Memory B cell (primary cell): ENCODE measurements at regions not wholly inside any gene's neighbourhood (a gene's known extent, or its start where the extent isn't known, plus 50 kb on each side); places are given as distances from the start of the nearest gene placed in this dataset.
"Not testable (repeated sequence)": the region's sequence is repeated elsewhere in the genome, so short reads cannot be mapped to it uniquely, and the experiment has no call there.

Source experiments
- ATAC-seq: fragments of 150-1000 bp; cut with Tn5 transposase; 2 replicates; pipeline ENCODE4 v1.10.0; 2021; ENCODE audit warnings: low read depth, mild to moderate bottlenecking, moderate library complexity
- DNase-seq, 2 donors: peaks; one replicate each; pipeline ENCODE4 v3.0.0; 2022; ENCODE audit warnings: low spot score in 2 of 2
- H3K27ac Mint-ChIP-seq: one replicate; pipeline ENCODE4 v1.8.0; 2022; ENCODE audit warnings: mild to moderate bottlenecking, moderate library complexity, mixed read lengths
- H3K27me3 Mint-ChIP-seq: one replicate; pipeline ENCODE4 v1.8.0; 2022; ENCODE audit warnings: mixed read lengths
- H3K36me3 Mint-ChIP-seq: one replicate; pipeline ENCODE4 v1.8.0; 2022; ENCODE audit warnings: mild to moderate bottlenecking, mixed read lengths
- H3K4me1 Mint-ChIP-seq: one replicate; pipeline ENCODE4 v1.8.0; 2022; ENCODE audit warnings: mixed read lengths
- H3K4me3 Mint-ChIP-seq: one replicate; pipeline ENCODE4 v1.8.0; 2022; ENCODE audit warnings: mild to moderate bottlenecking, moderate library complexity, mixed read lengths
- H3K9me3 Mint-ChIP-seq: one replicate; pipeline ENCODE4 v1.8.0; 2022; ENCODE audit warnings: mixed read lengths

DNA sequence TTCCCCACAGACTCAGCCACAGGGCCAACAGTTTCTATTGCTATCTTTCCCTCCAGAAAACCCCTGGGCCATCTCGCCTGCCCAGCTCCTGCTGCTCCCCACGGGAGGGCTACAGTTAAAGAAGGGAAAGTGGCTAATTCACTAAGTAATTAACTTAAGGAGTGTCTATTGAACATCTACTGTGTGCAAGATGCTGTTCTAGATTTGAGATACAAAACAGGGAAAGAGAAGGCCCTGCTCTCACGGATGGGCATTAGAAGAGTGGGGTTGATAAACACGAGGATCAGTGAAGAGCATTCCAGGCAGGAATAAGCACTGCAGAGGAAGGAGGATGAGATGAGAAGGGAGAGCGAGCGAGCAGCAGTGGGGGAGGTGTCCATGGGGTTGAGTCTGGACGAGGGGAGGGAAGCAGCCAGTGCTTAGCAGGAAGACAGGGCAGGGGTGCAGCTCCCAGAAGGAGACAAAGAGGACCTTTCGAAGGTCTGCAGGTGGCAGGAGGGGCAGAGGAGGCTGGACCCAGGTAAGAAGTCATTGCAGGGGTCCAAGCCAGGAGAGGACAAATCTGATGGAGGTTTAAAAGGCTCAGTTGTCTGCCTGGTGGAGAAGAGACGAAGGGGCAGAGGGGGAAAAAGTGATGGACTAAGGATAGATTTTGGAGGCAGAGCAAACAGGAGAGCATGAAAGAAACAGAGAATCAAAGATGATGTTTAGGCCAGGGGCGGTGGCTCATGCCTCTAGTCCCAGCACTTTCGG is 64.7 kb downstream of the KLF15 start:
- H3K27me3 Mint-ChIP-seq = peaks cover 5% of the 10 kb centered on the region
- no peak overlapping the region for H3K27ac Mint-ChIP-seq
- H3K9me3 Mint-ChIP-seq = peaks cover 1% of the 10 kb centered on the region
- ATAC-seq (no peak), DNase-seq (no peak)
- H3K36me3 Mint-ChIP-seq = peaks cover 1% of the 10 kb centered on the region
- no peaks in the 10 kb centered on the region for H3K4me1 Mint-ChIP-seq
- H3K4me3 Mint-ChIP-seq = no peak overlapping the region

- Mint-ChIP-seq H3K9me3 (peaks cover 1% of the 10 kb centered on the region), H3K4me3 (no peak overlapping the region), H3K27ac (no peak overlapping the region), H3K4me1 (no peaks in the 10 kb centered on the region), H3K36me3 (peaks cover 1% of the 10 kb centered on the region), H3K27me3 (peaks cover 5% of the 10 kb centered on the region)
- no peak for ATAC-seq
- DNase-seq = no peak
These were observed 65.7 kb downstream of the KLF15 start for GRCh38 chr3:126291537-126291936.

DNA sequence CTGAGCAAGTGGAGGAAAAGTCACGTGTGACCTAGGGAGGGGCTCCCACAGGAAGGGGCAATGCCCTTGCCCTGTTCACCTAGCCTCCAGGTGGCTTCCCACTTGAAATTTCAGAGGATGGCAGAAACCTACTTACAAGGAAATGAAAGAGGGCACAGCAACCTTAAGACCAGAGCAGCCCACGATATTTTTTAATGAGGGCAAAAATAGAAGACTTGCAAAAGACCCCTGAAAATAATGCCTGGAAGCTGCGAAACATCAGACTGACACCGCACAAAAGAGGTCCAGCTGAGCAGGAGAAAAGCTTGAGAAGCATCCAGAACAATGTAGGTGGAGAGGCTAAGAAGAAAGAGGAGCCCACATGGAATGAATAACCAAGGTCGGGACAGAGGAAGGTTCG is 66.1 kb downstream of the KLF15 start:
- H3K4me1 Mint-ChIP-seq = no peaks in the 10 kb centered on the region
- H3K36me3 Mint-ChIP-seq = peaks cover 1% of the 10 kb centered on the region
- DNase-seq = no peak
- H3K9me3 Mint-ChIP-seq = peaks cover 1% of the 10 kb centered on the region
- ATAC-seq = no peak
- H3K4me3 Mint-ChIP-seq = no peak overlapping the region
- peaks cover 5% of the 10 kb centered on the region for H3K27me3 Mint-ChIP-seq
- no peak overlapping the region for H3K27ac Mint-ChIP-seq

- DNase-seq (no peak), ATAC-seq (no peak)
- H3K36me3 Mint-ChIP-seq = peaks cover 1% of the 10 kb centered on the region
- no peaks in the 10 kb centered on the region for H3K4me1 Mint-ChIP-seq
- H3K9me3 Mint-ChIP-seq = peaks cover 1% of the 10 kb centered on the region
- no peak overlapping the region for H3K4me3 Mint-ChIP-seq
- peaks cover 8% of the 10 kb centered on the region for H3K27me3 Mint-ChIP-seq
- no peak overlapping the region for H3K27ac Mint-ChIP-seq
These were observed 66.9 kb downstream of the KLF15 start for GRCh38 chr3:126290325-126290724.

DNA sequence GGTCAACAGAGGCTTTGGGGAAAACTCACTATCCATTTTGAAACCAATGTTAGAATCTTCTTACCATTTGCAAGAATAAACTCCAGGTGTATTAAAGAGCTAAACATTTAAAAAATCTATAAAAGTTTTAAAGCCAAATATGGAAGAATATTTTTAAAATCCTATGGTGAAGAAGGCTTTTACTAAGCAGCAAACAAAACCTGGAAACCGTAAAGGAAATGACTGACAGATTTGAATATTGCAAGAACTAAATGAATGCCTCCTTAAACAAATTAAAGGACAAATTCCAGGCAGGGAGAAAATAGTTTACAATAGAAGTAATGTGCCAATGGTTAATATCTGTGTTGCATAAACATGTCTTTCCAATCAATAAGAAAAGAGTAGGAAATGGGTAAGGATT is 68.1 kb downstream of the KLF15 start:
- peaks cover 1% of the 10 kb centered on the region for H3K9me3 Mint-ChIP-seq
- H3K27ac Mint-ChIP-seq = no peak overlapping the region

GRCh38 chr3:126288314-126288713 is 68.9 kb downstream of the KLF15 start:
- H3K4me3 Mint-ChIP-seq = no peak overlapping the region
- ATAC-seq (no peak), DNase-seq (no peak)
- no peaks in the 10 kb centered on the region for H3K4me1 Mint-ChIP-seq
- H3K27ac Mint-ChIP-seq = no peak overlapping the region
- peaks cover 1% of the 10 kb centered on the region for H3K36me3 Mint-ChIP-seq
- peaks cover 1% of the 10 kb centered on the region for H3K9me3 Mint-ChIP-seq
- H3K27me3 Mint-ChIP-seq = peaks cover 8% of the 10 kb centered on the region

More for the DNA sequence above, 68.1 kb downstream of the KLF15 start:
- Mint-ChIP-seq H3K4me3 (no peak overlapping the region), H3K27me3 (peaks cover 8% of the 10 kb centered on the region), H3K4me1 (no peaks in the 10 kb centered on the region), H3K36me3 (peaks cover 1% of the 10 kb centered on the region)
- no peak for DNase-seq
- no peak for ATAC-seq

DNA sequence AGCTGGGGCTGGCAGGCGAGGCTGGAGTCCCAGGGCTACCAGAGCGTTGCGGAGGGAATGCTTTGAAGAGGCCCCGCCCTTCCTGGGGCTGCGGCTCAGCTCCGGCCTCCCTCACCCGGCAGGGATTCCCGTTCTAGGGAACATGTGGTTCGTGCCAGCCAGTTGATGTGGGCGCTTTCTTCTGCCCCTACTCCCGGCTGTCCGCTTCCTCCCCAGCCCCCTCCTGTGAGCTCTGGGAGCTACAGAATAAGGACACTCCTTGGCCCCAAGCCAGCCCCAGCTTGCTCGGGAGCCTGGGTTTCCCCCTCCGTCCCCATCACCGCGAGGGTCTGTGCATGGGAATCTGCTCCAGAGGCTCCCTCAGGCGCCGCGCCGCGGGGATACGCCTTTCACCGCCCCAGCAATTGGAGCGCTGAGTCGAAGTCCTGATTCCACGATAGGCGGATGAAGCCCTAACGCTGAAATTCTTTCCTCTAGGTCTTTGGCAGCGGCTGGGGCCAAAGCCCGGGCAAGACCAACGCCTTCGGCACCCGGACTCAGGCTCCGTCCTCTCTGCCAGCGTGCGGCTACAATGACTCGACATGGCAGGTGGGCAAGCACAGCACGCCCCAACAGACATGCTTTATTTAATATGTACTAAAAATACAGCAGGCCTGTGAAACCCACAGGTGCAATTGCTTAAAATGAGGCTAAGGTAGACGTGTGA is 69.5 kb downstream of the KLF15 start:
- ATAC-seq = no peak
- no peak for DNase-seq
- Mint-ChIP-seq H3K4me1 (no peaks in the 10 kb centered on the region), H3K36me3 (peaks cover 1% of the 10 kb centered on the region), H3K4me3 (peak overlapping the region; percentile 27), H3K27me3 (peaks cover 8% of the 10 kb centered on the region), H3K9me3 (peaks cover 1% of the 10 kb centered on the region), H3K27ac (no peak overlapping the region)

DNA sequence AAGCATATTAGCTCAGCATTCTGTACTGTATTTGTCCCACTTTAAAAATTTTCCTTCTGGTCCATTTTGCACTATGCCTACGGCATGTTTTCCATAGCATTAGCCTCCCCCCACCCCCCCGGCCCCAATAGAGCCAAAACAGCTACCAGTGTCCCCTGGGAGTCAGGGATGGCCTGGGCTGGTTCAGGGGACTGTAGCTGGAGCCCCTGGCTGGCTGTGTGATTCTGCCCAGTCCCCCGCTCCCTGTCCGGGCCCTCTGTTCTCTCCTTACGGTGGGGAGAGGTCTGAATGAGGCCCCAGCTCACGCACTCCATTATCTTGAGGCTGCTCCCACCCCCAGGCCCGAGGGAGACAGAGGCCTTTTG is 70.1 kb downstream of the KLF15 start:
- Mint-ChIP-seq H3K27me3 (peaks cover 6% of the 10 kb centered on the region), H3K27ac (no peak overlapping the region)
- no peak for ATAC-seq

GRCh38 chr3:126285369-126285768 is 71.8 kb downstream of the KLF15 start:
- H3K36me3 Mint-ChIP-seq = no peaks in the 10 kb centered on the region
- H3K27ac Mint-ChIP-seq = no peak overlapping the region
- no peaks in the 10 kb centered on the region for H3K4me1 Mint-ChIP-seq
- ATAC-seq (no peak), DNase-seq (no peak)
- no peak overlapping the region for H3K4me3 Mint-ChIP-seq
- no peaks in the 10 kb centered on the region for H3K9me3 Mint-ChIP-seq
- H3K27me3 Mint-ChIP-seq = peaks cover 6% of the 10 kb centered on the region

More for the DNA sequence above, 70.1 kb downstream of the KLF15 start:
- Mint-ChIP-seq H3K4me1 (no peaks in the 10 kb centered on the region), H3K9me3 (no peaks in the 10 kb centered on the region), H3K36me3 (no peaks in the 10 kb centered on the region), H3K4me3 (no peak overlapping the region)
- DNase-seq = no peak

DNA sequence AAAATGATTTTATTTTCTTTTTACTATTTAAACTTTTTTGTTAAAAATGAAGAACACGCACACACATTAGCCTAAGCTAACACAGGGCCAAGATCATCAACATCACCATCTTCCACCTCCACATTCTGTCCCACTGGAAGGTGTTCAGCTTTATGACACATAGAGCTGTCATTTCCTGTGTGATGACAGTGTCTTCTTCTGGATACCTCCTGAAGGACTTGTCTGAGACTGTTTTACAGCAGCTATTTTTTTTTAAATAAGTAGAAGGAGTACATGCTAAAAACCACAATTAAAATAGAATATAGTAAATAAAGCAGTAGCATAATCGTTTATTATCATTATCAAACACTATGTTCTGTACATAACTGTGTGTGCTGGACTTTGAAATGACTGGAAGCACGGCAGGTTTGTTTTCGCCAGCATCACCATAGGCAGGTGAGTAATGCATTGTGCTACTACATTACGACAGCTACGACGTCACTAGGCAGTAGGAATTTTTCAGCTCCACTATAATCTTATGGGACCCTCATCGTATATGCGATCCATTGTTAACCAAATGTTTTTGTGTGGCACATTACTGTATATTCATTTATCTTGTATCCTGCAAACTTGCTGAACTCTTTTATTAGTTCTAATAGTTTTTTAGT is 72.8 kb downstream of the KLF15 start:
- DNase-seq = no peak
- Mint-ChIP-seq H3K4me1 (no peaks in the 10 kb centered on the region), H3K27ac (no peak overlapping the region), H3K4me3 (no peak overlapping the region), H3K27me3 (peaks cover 6% of the 10 kb centered on the region), H3K36me3 (no peaks in the 10 kb centered on the region), H3K9me3 (no peaks in the 10 kb centered on the region)
- ATAC-seq = no peak

- DNase-seq, H3K27me3 Mint-ChIP-seq, ATAC-seq, H3K4me3 Mint-ChIP-seq, H3K4me1 Mint-ChIP-seq, H3K9me3 Mint-ChIP-seq, H3K36me3 Mint-ChIP-seq, H3K27ac Mint-ChIP-seq: not testable (repeated sequence)
These were observed 73.6 kb downstream of the KLF15 start for GRCh38 chr3:126283651-126284050.

GRCh38 chr3:126279853-126280252 is 77.4 kb downstream of the KLF15 start:
- no peaks in the 10 kb centered on the region for H3K36me3 Mint-ChIP-seq
- DNase-seq (no peak), ATAC-seq (no peak)
- no peak overlapping the region for H3K27ac Mint-ChIP-seq
- no peak overlapping the region for H3K4me3 Mint-ChIP-seq
- H3K4me1 Mint-ChIP-seq = peaks cover under 1% of the 10 kb centered on the region
- H3K27me3 Mint-ChIP-seq = peaks cover 10% of the 10 kb centered on the region
- H3K9me3 Mint-ChIP-seq = peaks cover under 1% of the 10 kb centered on the region

DNA sequence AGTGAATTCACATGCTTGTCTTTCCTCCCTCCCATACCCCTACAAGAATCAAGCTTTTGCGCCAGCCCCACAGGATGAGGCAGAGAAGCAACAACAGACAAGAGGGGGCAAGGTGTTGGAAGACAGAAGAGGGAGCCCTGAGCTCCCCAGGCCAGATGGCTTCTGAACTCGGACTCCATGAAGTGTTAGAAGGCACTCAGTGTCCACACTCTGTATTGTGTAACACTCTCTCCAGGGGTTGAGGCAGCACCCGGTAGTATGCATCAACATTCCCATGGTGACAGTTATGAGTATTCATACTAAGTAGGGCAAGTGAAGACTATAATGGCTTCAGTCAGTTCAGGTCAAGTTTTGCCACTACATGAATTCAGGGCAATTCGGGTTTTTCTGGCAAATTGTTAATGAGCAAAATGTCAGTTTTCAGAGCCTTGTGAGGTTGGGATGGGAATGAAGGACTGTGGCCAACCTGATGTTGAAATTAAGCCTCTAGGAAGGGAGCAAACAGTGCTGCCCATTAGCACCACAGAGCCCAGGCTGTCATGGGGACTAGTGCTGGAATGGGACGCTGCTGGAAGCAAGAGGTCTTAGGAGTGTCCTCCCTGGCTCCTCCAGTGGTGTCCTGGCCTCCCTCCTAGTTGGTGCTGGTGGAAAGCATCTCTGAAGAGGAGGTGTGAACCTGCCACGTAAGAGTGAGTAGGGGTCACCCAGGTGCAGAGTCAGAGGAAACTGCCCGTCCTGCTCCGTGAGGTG is 79.4 kb downstream of the KLF15 start:
- Mint-ChIP-seq H3K4me1 (peaks cover 3% of the 10 kb centered on the region), H3K36me3 (no peaks in the 10 kb centered on the region), H3K9me3 (peaks cover 3% of the 10 kb centered on the region), H3K4me3 (no peak overlapping the region), H3K27me3 (peaks cover 16% of the 10 kb centered on the region), H3K27ac (no peak overlapping the region)
- DNase-seq (no peak), ATAC-seq (no peak)

DNA sequence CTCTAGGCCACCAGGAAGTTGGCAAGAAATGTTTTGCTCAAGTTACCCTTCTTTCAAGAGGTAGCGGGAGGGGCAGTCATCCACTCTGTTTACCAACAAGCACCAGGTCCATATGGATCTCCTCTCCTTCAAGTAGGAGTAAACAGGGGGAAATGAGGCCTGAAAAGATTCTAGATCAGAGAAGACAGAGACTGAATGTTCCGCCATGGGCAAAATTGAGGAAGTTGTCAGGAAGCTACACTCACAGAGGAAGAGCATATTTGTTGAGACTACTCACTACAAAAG is 81.6 kb downstream of the KLF15 start:
- Mint-ChIP-seq H3K27me3 (peaks cover 15% of the 10 kb centered on the region), H3K27ac (no peak overlapping the region)
- no peak for ATAC-seq

More for the DNA sequence above, 81.6 kb downstream of the KLF15 start:
- H3K4me1 Mint-ChIP-seq = peaks cover 3% of the 10 kb centered on the region
- H3K9me3 Mint-ChIP-seq = peaks cover 3% of the 10 kb centered on the region
- H3K36me3 Mint-ChIP-seq = no peaks in the 10 kb centered on the region
- H3K4me3 Mint-ChIP-seq = no peak overlapping the region
- no peak for DNase-seq
